HG03025 (cell line): ENCODE measurements at regions not wholly inside any gene's neighbourhood (a gene's known extent, or its start where the extent isn't known, plus 50 kb on each side); places are given as distances from the start of the nearest gene placed in this dataset.

Experiments
- ATAC-seq: cut with Tn5 transposase; IDR thresholded peaks from one replicate; pipeline ENCODE4 v1.9.1; 2021; ENCODE audit warnings: mild to moderate bottlenecking, moderate library complexity; ENCODE audit not compliant: unreplicated experiment, low FRiP score

DNA sequence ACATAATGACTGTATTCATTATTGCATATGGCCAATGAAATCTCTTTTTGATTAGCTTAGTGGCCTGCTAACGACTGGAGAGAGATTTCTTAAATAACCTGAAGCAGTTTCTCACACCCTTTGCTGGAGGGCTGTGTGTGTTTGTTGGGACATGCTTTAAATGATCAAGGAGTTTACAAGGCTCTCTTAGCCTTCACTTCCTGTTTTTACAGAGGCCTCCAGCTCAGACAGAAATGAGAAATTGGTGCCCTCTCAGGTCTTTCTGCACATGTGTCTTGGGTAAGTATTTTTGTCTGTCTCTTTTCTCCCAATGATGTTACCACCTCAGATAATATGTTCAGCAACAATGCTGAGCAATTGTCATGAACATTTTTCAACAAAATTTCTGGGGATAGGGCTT, 884.4 kb upstream of the CNTN5 start:
- ATAC-seq, result no peak

DNA sequence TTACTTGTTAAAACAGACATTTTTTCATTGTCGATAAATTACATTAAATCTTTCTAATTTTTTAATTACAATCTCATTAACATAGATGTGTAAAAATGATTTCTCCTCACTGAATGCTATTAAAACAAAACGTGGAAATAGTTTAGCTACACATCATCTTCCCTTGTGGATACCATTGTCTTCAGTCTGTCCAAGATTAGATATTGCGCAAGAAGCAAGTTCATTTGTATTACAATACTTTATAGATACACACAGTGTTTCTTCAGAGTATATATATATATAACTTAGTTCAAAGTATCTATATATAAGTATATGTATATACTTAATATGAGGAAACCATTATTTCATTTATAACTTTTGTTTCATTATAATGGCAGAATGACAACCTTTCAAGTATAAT, 883.3 kb upstream of the CNTN5 start:
- ATAC-seq, result no peak

DNA sequence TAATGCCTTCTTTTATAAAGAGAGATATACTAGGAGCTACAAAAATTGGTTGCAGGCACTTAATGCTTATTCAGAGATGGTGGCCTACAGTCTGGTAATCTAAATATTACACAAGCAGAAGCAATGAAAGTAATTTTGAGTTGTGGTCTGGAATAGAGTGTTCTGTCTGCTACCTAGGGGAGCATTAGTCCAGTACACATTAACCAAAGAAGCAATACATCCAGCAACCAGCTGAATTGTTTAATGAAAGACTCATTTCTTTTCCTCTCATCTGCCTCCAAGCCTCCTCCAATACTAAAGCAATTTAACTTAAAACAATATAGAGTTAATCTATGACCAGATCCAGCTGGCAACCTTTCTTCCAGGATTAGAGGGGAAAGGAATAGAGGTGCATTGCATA, 877.1 kb upstream of the CNTN5 start:
- no peak for ATAC-seq

DNA sequence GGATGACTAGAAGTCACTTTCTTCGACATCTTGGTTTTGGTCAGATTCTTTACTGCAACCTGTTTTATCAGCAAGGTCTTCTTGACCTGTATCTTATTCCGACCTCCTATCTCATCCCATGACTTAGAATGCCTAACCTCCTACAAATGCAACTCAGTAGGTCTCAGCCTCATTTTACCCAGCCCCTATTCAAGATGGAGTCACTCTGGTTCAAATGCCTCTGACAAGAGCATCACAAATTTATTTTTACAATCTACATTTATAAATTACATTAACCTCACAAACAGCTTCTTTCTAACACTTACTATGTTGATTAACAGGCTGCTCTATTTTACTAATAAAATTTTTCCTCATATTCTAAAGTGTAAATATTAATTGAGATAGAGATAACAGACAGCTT, 867.0 kb upstream of the CNTN5 start:
- ATAC-seq, result no peak

- ATAC-seq, result no peak
These were observed 865.1 kb upstream of the CNTN5 start for GRCh38 chr11:98155696-98156095.

DNA sequence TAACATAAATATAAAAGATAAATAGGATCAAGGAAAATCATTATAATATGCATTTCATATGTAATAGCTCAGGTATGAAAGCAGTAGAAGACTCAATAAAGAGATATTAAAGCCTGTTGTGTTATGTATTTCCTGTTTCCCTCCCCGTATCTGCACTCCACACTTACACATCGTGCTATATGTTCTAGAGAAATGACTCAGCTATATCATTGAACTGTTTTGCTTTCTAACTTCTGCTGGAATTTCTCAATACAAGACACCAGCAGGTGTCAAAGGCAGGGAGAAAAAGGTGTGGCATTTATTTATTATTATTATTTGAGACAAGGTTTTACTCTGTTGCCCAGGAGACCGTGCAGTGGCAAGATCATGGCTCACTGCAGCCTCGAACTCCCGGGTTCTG, 842.8 kb upstream of the CNTN5 start:
- no peak for ATAC-seq

- no peak for ATAC-seq
These were observed 840.2 kb upstream of the CNTN5 start for GRCh38 chr11:98180511-98180910.

GRCh38 chr11:98180921-98181320, 839.8 kb upstream of the CNTN5 start:
- ATAC-seq, result no peak

- no peak for ATAC-seq
These were observed 837.7 kb upstream of the CNTN5 start for GRCh38 chr11:98183034-98183433.

DNA sequence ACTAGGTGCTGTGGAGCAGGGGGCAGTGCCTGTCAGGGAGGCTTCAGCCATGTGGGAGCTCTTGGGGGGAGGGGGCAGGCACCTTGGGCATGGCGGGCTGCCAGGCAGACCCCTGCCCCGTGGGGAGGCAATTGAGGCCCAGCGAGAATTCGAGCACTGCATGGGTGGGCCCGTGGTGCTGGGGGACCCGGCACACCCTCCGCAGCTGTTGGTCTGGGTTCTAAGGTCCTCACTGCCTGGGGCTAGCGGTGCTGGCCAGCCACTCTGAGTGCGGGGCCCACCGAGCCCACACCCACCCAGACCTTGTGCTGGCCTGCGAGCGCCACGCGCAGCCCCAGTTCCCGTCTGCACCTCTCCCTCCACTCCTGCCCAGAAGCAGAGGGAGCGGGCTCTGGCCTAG, 835.5 kb upstream of the CNTN5 start:
- no peak for ATAC-seq

GRCh38 chr11:98194611-98195010, 826.1 kb upstream of the CNTN5 start:
- no peak for ATAC-seq

- ATAC-seq, result no peak
These were observed 825.4 kb upstream of the CNTN5 start for GRCh38 chr11:98195300-98195699.

DNA sequence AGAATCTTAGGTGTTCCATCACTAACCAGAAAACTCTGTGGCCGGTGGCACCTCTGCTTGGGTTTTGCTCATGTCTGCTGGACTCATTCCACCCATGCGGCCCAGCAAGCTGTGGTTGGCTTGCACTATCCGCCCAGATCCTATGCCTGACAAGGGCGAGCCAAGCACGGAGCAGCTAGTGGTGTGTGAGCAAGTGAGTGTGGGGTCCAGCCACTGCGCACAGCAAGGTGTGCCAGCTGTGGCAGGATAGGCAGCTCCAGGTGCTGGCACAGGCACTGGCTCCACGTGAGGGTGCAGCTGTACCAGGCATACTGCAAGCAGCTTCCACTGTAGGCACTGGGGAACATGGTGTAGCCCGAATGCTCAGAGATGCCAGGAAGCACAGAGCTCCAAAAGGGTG, 813.7 kb upstream of the CNTN5 start:
- no peak for ATAC-seq

GRCh38 chr11:98227278-98227677, 793.5 kb upstream of the CNTN5 start:
- ATAC-seq, result no peak

DNA sequence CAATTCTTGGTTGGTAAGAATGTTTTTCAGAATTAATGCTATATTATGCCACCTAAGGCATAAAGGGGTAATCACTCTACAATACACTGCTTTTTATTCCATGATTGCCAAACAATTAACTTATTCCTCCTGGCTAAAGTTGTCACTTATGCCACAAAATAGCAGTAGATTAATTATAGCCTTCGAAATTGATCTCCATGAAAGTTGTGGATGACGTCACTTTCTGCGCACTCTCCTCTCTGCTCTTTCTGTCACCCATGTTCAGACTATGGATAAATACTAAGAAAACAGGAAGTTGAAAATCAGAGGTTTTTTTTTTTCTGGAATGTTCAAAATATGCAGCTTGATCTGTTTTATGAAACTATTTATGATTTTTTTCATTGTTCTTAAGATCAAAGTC, 790.1 kb upstream of the CNTN5 start:
- ATAC-seq, result no peak

GRCh38 chr11:98234698-98235097, 786.1 kb upstream of the CNTN5 start:
- no peak for ATAC-seq

- ATAC-seq, result no peak
These were observed 776.9 kb upstream of the CNTN5 start for GRCh38 chr11:98243897-98244296.

- no peak for ATAC-seq
These were observed 759.8 kb upstream of the CNTN5 start for GRCh38 chr11:98260983-98261382.

DNA sequence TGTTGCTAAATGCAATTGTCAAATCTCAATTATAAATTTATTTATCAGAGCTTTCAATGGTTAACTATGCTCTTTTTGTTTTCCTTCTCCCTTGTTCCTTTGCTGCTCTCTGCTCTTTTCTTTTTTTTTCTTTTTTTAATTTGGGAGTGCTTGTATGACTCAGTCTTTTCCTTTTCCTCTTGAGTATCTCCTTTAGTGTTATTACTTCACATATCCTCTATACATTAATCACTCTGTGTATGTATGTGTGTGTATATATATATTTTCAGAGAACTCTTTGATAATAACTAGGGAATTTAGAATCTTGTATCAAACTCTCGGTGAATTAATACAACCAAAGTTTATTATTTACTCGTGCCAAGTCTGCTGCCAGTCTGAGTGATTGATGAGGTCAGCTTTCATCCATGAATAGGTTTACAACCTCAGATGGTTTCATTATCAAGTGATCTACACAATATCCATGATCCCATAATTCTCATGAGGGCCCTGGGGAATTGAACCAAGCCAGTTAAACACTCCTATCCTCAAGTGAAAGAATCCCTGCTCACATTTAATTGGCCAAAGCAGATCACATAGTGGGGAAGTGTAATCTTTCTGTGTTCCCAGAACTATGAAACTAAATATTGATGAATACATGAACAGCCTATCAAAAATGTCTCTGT, 743.4 kb upstream of the CNTN5 start:
- no peak for ATAC-seq

DNA sequence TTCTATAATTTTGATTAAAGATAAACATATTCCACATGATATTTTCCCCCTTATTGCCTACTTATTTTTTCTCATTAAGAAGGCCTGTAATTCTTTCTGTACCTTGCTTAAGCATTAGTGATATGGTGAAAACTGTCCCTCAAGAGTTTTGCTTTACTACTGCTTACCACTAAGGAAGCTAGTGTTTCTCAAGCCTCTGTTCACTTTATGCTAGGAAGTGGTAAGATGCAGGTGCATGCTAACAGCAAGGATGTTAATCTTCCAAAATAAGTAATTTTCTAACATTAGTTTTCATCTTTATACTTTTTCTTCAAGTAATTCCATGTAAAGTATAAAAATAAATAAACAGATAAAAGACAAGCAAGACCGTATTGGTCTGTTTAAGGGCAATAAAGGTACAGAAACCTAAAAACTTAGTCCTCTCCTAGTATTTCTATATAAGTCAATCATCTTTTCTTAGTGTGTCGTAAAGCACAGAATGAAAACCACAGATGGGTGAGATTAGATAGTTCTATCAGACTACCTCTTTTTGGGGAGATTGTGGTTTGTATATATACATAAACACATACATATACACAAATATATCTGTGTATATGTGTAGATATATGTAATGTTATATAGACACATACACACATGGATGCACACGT, 731.0 kb upstream of the CNTN5 start:
- no peak for ATAC-seq

DNA sequence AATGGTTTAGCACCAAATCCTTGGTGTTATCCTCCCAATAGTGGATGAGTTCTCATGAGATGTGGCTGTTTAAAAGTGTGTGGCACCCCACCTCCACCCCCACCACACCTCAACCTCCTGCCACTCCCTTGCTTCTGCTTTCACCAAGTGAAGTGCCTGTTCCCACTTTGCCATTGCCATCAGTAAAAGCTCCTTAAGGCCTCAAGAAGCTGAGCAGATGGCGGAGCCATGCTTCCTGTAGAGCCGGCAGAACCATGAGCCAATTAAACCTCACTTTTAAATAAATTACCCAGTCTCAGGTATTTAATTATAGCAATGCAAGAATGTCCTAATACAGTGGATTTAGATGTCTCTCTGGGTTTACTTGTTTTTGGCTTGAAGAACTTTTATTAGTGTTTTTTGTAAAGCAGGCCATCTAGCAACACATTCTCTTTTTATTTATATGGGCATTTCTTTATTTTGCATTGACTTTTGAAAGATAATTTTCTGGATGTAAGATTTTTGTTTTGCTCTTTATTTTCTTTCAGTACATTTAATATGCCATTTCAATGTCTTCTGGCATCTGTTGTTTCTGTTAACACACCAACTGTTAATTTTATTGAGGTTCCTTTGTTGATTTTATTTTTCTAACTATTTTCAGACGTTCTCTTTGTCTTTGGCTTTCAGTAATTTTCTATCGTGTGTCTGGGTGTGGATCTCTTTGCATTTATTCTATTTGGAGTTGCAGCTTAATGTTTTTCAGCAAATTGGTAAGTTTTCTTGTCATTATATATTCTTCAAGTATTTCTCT, 724.5 kb upstream of the CNTN5 start:
- no peak for ATAC-seq

- ATAC-seq, result no peak
These were observed 720.0 kb upstream of the CNTN5 start for GRCh38 chr11:98300719-98301118.
